WTC11 (cell line): ENCODE measurements at regions not wholly inside any gene's neighbourhood (a gene's known extent, or its start where the extent isn't known, plus 50 kb on each side); places are given as distances from the start of the nearest gene placed in this dataset.

ENCODE experiments used
- ATAC-seq: fragments of 200-7000 bp; cut with Tn5 transposase; 2 replicates; pipeline ENCODE4 v1.10.0; 2021; ENCODE audit warnings: mild to moderate bottlenecking, moderate library complexity
- CTCF ChIA-PET: fragments of 300-600 bp; sonication (Branson Sonifier 250); formaldehyde crosslinking; loops from one replicate; lab custom pipeline; 2021; ENCODE audit warnings: antibody characterized with exemption; lab: Charles Lee
- POLR2A ChIA-PET: fragments of 350-600 bp; sonication (Branson Sonifier 250); formaldehyde crosslinking; loops from one replicate; lab custom pipeline; 2021; ENCODE audit warnings: antibody characterized with exemption; lab: Charles Lee
- DNase-seq: peaks from one replicate; pipeline ENCODE4 v3.0.0; 2021; ENCODE audit warnings: low spot score
- H3K27ac Mint-ChIP-seq: 2 replicates; pipeline ENCODE4 v1.8.0; 2021; ENCODE audit warnings: mixed read lengths
- H3K27me3 Mint-ChIP-seq: 2 replicates; pipeline ENCODE4 v1.8.0; 2021; ENCODE audit warnings: low read depth, mild to moderate bottlenecking, moderate library complexity, mixed read lengths
- H3K36me3 Mint-ChIP-seq: 2 replicates; pipeline ENCODE4 v1.8.0; 2021; ENCODE audit warnings: mixed read lengths
- H3K4me1 Mint-ChIP-seq: 2 replicates; pipeline ENCODE4 v1.8.0; 2022; ENCODE audit warnings: mixed read lengths
- H3K4me3 Mint-ChIP-seq: 2 replicates; pipeline ENCODE4 v1.8.0; 2021; ENCODE audit warnings: mild to moderate bottlenecking, moderate library complexity, mixed read lengths
- H3K9me3 Mint-ChIP-seq: 2 replicates; pipeline ENCODE4 v1.8.0; 2021; ENCODE audit warnings: mixed read lengths
- AFF4 ChIP-seq: sonication (generic); formaldehyde crosslinking; IDR thresholded peaks from 2 replicates; pipeline ENCODE4 v1.8.1; 2023; ENCODE audit warnings: mild to moderate bottlenecking, missing genetic modification reagents, borderline replicate concordance
- ATF1 ChIP-seq: sonication (generic); formaldehyde crosslinking; IDR thresholded peaks from 2 replicates; pipeline ENCODE4 v1.8.1; 2023; ENCODE audit warnings: mild to moderate bottlenecking, moderate library complexity, missing genetic modification reagents
- ATF2 ChIP-seq: sonication (generic); formaldehyde crosslinking; IDR thresholded peaks from 2 replicates; pipeline ENCODE4 v1.8.1; 2022; ENCODE audit warnings: low read depth, missing genetic modification reagents, borderline replicate concordance
- CDX4 ChIP-seq: fragments of 250-450 bp; sonication (Bioruptor Pico); IDR thresholded peaks from 2 replicates; pipeline ENCODE4 v1.9.0; 2021; ENCODE audit warnings: moderate library complexity, mild to moderate bottlenecking, inconsistent platforms, borderline replicate concordance
- E2F4 ChIP-seq: sonication (generic); formaldehyde crosslinking; IDR thresholded peaks from 2 replicates; pipeline ENCODE4 v1.8.1; 2022; ENCODE audit warnings: low read depth, mild to moderate bottlenecking, moderate library complexity, missing genetic modification reagents, borderline replicate concordance
- EMX1 ChIP-seq: fragments of 250-450 bp; sonication (Bioruptor Pico); IDR thresholded peaks from 2 replicates; pipeline ENCODE4 v1.8.0; 2021; ENCODE audit warnings: mild to moderate bottlenecking
- ETV6 ChIP-seq: sonication (generic); formaldehyde crosslinking; IDR thresholded peaks from 2 replicates; pipeline ENCODE4 v1.8.1; 2022; ENCODE audit warnings: mild to moderate bottlenecking, missing genetic modification reagents
- IRF1 ChIP-seq: sonication (generic); formaldehyde crosslinking; IDR thresholded peaks from 2 replicates; pipeline ENCODE4 v1.8.0; 2023; ENCODE audit warnings: missing genetic modification reagents
- JAZF1 ChIP-seq: fragments of 250-450 bp; sonication (Bioruptor Pico); IDR thresholded peaks from 2 replicates; pipeline ENCODE4 v1.9.0; 2021; ENCODE audit warnings: moderate library complexity, mild to moderate bottlenecking, inconsistent platforms
- MLX ChIP-seq: sonication (generic); formaldehyde crosslinking; IDR thresholded peaks from 2 replicates; pipeline ENCODE4 v1.8.1; 2023; ENCODE audit warnings: mild to moderate bottlenecking, missing genetic modification reagents, moderate library complexity
- OVOL2 ChIP-seq: fragments of 250-450 bp; sonication (Bioruptor Pico); IDR thresholded peaks from 2 replicates; pipeline ENCODE4 v1.9.0; 2021; ENCODE audit warnings: mild to moderate bottlenecking, borderline replicate concordance
- SMAD4 ChIP-seq: sonication (generic); formaldehyde crosslinking; IDR thresholded peaks from 2 replicates; pipeline ENCODE4 v1.8.0; 2022; ENCODE audit warnings: mild to moderate bottlenecking, missing genetic modification reagents
- USF1 ChIP-seq: sonication (generic); formaldehyde crosslinking; IDR thresholded peaks from 2 replicates; pipeline ENCODE4 v1.8.0; 2022; ENCODE audit warnings: mild to moderate bottlenecking, missing genetic modification reagents
- ZNF219 ChIP-seq: sonication (generic); formaldehyde crosslinking; IDR thresholded peaks from 2 replicates; pipeline ENCODE4 v1.8.0; 2023; ENCODE audit warnings: missing genetic modification reagents, mild to moderate bottlenecking, borderline replicate concordance
- ZNF281 ChIP-seq: sonication (generic); formaldehyde crosslinking; IDR thresholded peaks from 2 replicates; pipeline ENCODE4 v1.8.0; 2023; ENCODE audit warnings: mild to moderate bottlenecking, missing genetic modification reagents
- ZNF416 ChIP-seq: fragments of 250-450 bp; sonication (Bioruptor Pico); IDR thresholded peaks from 2 replicates; pipeline ENCODE4 v1.9.0; 2021; ENCODE audit warnings: mild to moderate bottlenecking, inconsistent platforms
- ZNF423 ChIP-seq: fragments of 250-450 bp; sonication (Bioruptor Pico); IDR thresholded peaks from 2 replicates; pipeline ENCODE4 v2.1.2; 2022; ENCODE audit warnings: mild to moderate bottlenecking, moderate library complexity
- ZNF425 ChIP-seq: fragments of 250-450 bp; sonication (Bioruptor Pico); conservative IDR thresholded peaks from 2 replicates; pipeline ENCODE4 v1.9.0; 2021; ENCODE audit warnings: mild to moderate bottlenecking

GRCh38 chr11:98047647-98048046, 973.1 kb upstream of the CNTN5 start:
- DNase-seq (no peak), ATAC-seq (no peak)
- no peaks in the 10 kb centered on the region for H3K9me3 Mint-ChIP-seq
- POLR2A ChIA-PET, result no interaction called here
- no peaks in the 10 kb centered on the region for H3K27me3 Mint-ChIP-seq
- no peak overlapping the region for H3K27ac Mint-ChIP-seq
- TF ChIP-seq OVOL2 (CRISPR knock-in tag) (no peak), ATF1 (CRISPR knock-in tag) (no peak), IRF1 (CRISPR knock-in tag) (no peak), ZNF416 (CRISPR knock-in tag) (no peak), ZNF423 (no peak), ETV6 (CRISPR knock-in tag) (no peak)
- H3K4me3 Mint-ChIP-seq, result no peak overlapping the region
- no peaks in the 10 kb centered on the region for H3K4me1 Mint-ChIP-seq
- CTCF ChIA-PET, result no interaction called here
- H3K36me3 Mint-ChIP-seq, result no peaks in the 10 kb centered on the region

- no peak for DNase-seq
- H3K4me1 Mint-ChIP-seq, result no peaks in the 10 kb centered on the region
- no peaks in the 10 kb centered on the region for H3K9me3 Mint-ChIP-seq
- TF ChIP-seq MLX (CRISPR knock-in tag) (no peak), E2F4 (CRISPR knock-in tag) (no peak), AFF4 (CRISPR knock-in tag) (no peak), JAZF1 (CRISPR knock-in tag) (no peak), ZNF425 (CRISPR knock-in tag) (no peak), ZNF219 (no peak), CDX4 (CRISPR knock-in tag) (no peak)
- TF ChIP-seq, all 79 proteins: peak for 0
- no peak overlapping the region for H3K4me3 Mint-ChIP-seq
- ChIA-PET POLR2A (no interaction called here), CTCF (no interaction called here)
- no peak overlapping the region for H3K27ac Mint-ChIP-seq
- no peaks in the 10 kb centered on the region for H3K27me3 Mint-ChIP-seq
- H3K36me3 Mint-ChIP-seq, result no peaks in the 10 kb centered on the region
- ATAC-seq, result no peak
These were observed 966.9 kb upstream of the CNTN5 start for GRCh38 chr11:98053851-98054250.

- H3K36me3 Mint-ChIP-seq, result no peaks in the 10 kb centered on the region
- ATAC-seq, result no peak
- H3K27me3 Mint-ChIP-seq, result no peaks in the 10 kb centered on the region
- H3K4me3 Mint-ChIP-seq, result no peak overlapping the region
- POLR2A ChIA-PET, result no interaction called here
- CTCF ChIA-PET, result no interaction called here
- no peaks in the 10 kb centered on the region for H3K9me3 Mint-ChIP-seq
- DNase-seq, result no peak
- H3K4me1 Mint-ChIP-seq, result no peaks in the 10 kb centered on the region
- no peak overlapping the region for H3K27ac Mint-ChIP-seq
- no peak for TF ChIP-seq SMAD4 (CRISPR knock-in tag)
- no peak for TF ChIP-seq EMX1 (CRISPR knock-in tag)
- no peak for TF ChIP-seq ATF2
- TF ChIP-seq USF1 (CRISPR knock-in tag), result no peak
- no peak for TF ChIP-seq ZNF281
These were observed 963.8 kb upstream of the CNTN5 start for GRCh38 chr11:98056945-98057344.
